ENCODE measurements at regions not wholly inside any gene's neighbourhood (a gene's known extent, or its start where the extent isn't known, plus 50 kb on each side); places are given as distances from the start of the nearest gene placed in this dataset.

DNA sequence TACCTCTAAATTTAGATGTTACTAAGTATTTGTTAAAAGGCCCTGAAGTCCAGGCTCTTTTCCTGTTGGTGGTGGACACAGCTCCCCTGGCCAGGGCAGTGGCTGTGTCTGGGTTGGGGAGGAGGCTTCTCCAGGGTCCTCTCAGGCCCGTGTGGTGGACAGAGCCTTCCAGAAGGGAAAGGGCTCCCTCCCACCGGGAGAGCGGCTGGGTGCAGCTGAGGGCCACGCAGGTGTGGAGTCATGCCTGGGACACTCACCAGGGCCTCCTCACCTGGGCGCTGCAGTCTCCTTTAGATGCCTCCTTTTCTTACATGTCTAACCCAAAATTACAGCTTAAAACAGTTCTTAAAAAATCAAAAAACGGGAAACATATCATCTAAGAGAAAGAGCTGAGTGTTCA is 128.2 kb upstream of the TCERG1L start:
- H3K4me3 ChIP-seq, result no peak overlapping the region
- no peak for DNase-seq
- H3K27me3 ChIP-seq, result no peaks in the 10 kb centered on the region
- no peaks in the 10 kb centered on the region for H3K9me3 ChIP-seq
- intact Hi-C loops (cut with DNase I; ENCODE audit: low total_unique reads), result no loop called here
- no peak overlapping the region for H3K27ac ChIP-seq
- H3K4me1 ChIP-seq, result peaks cover 12% of the 10 kb centered on the region
- WGBS, 2 donors, result 88 to 94% methylated on average over 6 of the region's 6 CpGs
- no peaks in the 10 kb centered on the region for H3K36me3 ChIP-seq (ENCODE audit: low read depth, missing control alignments)
- no peak for TF ChIP-seq POLR2A (IDR thresholded peaks at IDR 0.05)
- TF ChIP-seq, protein P1, sequence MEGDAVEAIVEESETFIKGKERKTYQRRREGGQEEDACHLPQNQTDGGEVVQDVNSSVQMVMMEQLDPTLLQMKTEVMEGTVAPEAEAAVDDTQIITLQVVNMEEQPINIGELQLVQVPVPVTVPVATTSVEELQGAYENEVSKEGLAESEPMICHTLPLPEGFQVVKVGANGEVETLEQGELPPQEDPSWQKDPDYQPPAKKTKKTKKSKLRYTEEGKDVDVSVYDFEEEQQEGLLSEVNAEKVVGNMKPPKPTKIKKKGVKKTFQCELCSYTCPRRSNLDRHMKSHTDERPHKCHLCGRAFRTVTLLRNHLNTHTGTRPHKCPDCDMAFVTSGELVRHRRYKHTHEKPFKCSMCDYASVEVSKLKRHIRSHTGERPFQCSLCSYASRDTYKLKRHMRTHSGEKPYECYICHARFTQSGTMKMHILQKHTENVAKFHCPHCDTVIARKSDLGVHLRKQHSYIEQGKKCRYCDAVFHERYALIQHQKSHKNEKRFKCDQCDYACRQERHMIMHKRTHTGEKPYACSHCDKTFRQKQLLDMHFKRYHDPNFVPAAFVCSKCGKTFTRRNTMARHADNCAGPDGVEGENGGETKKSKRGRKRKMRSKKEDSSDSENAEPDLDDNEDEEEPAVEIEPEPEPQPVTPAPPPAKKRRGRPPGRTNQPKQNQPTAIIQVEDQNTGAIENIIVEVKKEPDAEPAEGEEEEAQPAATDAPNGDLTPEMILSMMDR (IDR thresholded peaks at IDR 0.05), result no peak

DNA sequence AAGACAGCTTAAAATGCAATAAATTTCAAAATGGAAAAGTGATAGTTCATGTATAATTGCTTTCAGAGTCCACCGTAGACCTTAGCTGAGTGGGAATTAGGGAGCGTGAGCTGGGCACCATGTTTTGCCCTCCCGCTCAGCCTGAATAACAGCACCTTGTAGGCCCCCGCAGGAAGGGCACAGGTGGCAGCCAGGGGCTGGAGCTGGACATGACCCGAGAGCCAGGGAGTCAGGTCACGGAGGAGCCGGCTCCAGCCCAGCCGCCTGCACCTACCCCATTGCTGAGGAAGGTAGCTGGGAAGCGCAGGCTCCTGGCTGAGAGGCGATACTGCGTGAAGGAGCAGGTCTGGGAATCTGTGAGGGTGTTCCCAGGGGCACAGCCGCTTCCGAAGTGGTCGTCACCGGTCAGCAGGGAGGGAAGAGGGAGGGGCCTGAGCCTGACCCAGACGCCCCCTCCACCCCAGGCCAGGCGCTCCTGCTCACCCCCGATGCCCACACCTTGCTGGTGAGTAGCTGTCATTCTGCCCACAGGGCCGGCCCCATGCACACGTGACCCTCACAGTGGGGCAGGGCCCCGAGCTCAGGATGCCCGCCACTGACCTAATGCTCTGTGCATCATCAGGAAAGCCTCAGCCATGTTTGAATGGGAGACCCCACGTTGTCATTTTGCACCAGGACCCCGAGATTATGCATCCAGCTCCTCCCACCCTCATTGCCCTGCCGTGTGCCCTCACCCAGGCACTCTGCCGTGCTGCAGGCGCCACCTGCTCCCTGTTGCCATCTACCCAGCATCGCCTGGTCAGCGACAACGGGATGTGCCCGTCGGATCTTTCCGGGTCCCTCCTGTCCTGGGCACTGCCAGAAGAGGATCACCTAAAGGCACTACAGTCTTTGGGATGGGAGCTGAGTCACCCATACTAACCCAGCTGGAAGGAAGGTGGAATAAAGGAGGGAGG is 129.2 kb upstream of the TCERG1L start:
- Histone ChIP-seq H3K4me1 (peaks cover 7% of the 10 kb centered on the region), H3K27me3 (no peaks in the 10 kb centered on the region), H3K4me3 (no peak overlapping the region), H3K27ac (no peak overlapping the region), H3K9me3 (no peaks in the 10 kb centered on the region), H3K36me3 (ENCODE audit: low read depth, missing control alignments) (no peaks in the 10 kb centered on the region)
- DNase-seq, result no peak
- 84 to 85% methylated on average over 21 to 33 of the region's 33 CpGs for WGBS, 2 donors
- intact Hi-C loops (cut with DNase I; ENCODE audit: low total_unique reads), result no loop called here
- no peak for TF ChIP-seq POLR2A (IDR thresholded peaks at IDR 0.05)
- TF ChIP-seq, protein P1 (IDR thresholded peaks at IDR 0.05), result no peak

DNA sequence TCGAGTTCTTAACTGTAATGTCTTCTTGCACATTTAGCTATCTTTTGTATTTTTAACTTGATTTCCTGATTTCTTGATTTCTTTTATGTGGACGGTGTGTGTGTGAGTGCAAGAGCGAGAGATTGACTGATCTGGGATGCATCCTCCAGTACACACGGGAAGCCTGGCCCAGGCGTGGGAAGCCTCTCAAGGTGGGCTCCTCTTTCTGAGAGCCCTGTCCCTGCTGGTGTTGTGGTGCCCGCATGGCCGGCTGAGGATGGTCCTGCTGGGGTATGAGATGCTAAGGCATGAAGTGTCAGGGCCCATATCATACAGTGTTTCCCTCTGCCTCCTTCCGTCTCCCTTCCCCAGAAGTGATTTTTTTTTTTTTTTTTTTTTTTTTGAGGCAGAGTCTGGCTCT is 130.8 kb upstream of the TCERG1L start:
- WGBS, 2 donors, result 82 to 88% methylated on average over 8 of the region's 8 CpGs
- no peak for TF ChIP-seq POLR2A (IDR thresholded peaks at IDR 0.05)
- TF ChIP-seq, protein P1 (IDR thresholded peaks at IDR 0.05), result no peak
- Histone ChIP-seq H3K4me3 (no peak overlapping the region), H3K27ac (no peak overlapping the region), H3K4me1 (no peaks in the 10 kb centered on the region), H3K9me3 (no peaks in the 10 kb centered on the region), H3K27me3 (no peaks in the 10 kb centered on the region), H3K36me3 (ENCODE audit: low read depth, missing control alignments) (no peaks in the 10 kb centered on the region)
- DNase-seq, result no peak
- intact Hi-C loops (cut with DNase I; ENCODE audit: low total_unique reads), result no loop called here

DNA sequence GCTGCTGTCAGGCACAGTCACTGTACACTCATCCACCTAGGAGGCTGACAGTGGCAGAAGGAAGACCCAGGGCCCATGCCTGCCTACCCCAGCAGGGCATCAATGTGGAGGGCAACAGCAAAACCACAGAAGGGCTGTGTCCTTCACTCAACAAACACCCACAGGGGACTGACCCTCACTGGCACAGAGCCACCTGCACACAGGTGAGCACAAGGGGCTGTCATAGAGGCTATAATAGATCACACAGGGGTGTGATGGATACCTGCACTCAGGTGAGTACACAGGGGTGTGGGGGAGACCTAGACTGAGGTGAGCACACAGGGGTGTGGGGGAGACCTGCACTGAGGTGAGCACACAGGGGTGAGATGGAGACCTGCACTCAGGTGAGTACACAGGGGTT is 132.8 kb upstream of the TCERG1L start:
- no peaks in the 10 kb centered on the region for H3K27me3 ChIP-seq
- no peak overlapping the region for H3K4me3 ChIP-seq
- DNase-seq, result no peak
- H3K9me3 ChIP-seq, result no peaks in the 10 kb centered on the region
- intact Hi-C loops (cut with DNase I; ENCODE audit: low total_unique reads), result no loop called here
- H3K27ac ChIP-seq, result no peak overlapping the region
- H3K36me3 ChIP-seq (ENCODE audit: low read depth, missing control alignments), result no peaks in the 10 kb centered on the region
- H3K4me1 ChIP-seq, result no peaks in the 10 kb centered on the region
- TF ChIP-seq, protein P1 (IDR thresholded peaks at IDR 0.05), result no peak
- TF ChIP-seq POLR2A (IDR thresholded peaks at IDR 0.05), result no peak

Data from testis (tissue), 2 donors.